Activated CD8-positive, alpha-beta T cell treated with anti-CD3 and anti-CD28 coated beads, Interleukin-2, amount 10 ng/mL, durations not matched to agents 7 days and 5 days (primary cell): ENCODE measurements at regions not wholly inside any gene's neighbourhood (a gene's known extent, or its start where the extent isn't known, plus 50 kb on each side); places are given as distances from the start of the nearest gene placed in this dataset.
"Not testable (repeated sequence)": the region's sequence is repeated elsewhere in the genome, so short reads cannot be mapped to it uniquely, and the experiment has no call there.

Experiments
- ATAC-seq: fragments of 150-1000 bp; cut with Tn5 transposase; one replicate; pipeline ENCODE4 v1.10.0; 2021; ENCODE audit warnings: moderate library complexity
- CTCF ChIA-PET: fragments of 350-600 bp; sonication (Branson Sonifier 250); formaldehyde crosslinking; loops from one replicate; lab custom pipeline; 2021; ENCODE audit warnings: antibody characterized with exemption; lab: Charles Lee
- POLR2A ChIA-PET: fragments of 350-600 bp; sonication (Branson Sonifier 250); formaldehyde crosslinking; loops from one replicate; lab custom pipeline; 2021; ENCODE audit warnings: antibody characterized with exemption; lab: Charles Lee
- DNase-seq: peaks from one replicate; pipeline ENCODE4 v3.0.0-alpha.2; 2020
- H3K27ac Mint-ChIP-seq: one replicate; pipeline ENCODE4 v1.8.0; 2021; ENCODE audit warnings: mild to moderate bottlenecking, mixed read lengths
- H3K27me3 Mint-ChIP-seq: one replicate; pipeline ENCODE4 v1.8.0; 2021; ENCODE audit warnings: low read depth, mixed read lengths
- H3K36me3 Mint-ChIP-seq: one replicate; pipeline ENCODE4 v1.8.0; 2021; ENCODE audit warnings: low read depth, mixed read lengths
- H3K4me1 Mint-ChIP-seq: one replicate; pipeline ENCODE4 v1.8.0; 2021; ENCODE audit warnings: low read depth, mixed read lengths
- H3K4me3 Mint-ChIP-seq: one replicate; pipeline ENCODE4 v1.8.0; 2021; ENCODE audit warnings: mild to moderate bottlenecking, mixed read lengths
- H3K9me3 Mint-ChIP-seq: one replicate; pipeline ENCODE4 v1.8.0; 2022; ENCODE audit warnings: mixed read lengths; ENCODE audit not compliant: insufficient read depth

DNA sequence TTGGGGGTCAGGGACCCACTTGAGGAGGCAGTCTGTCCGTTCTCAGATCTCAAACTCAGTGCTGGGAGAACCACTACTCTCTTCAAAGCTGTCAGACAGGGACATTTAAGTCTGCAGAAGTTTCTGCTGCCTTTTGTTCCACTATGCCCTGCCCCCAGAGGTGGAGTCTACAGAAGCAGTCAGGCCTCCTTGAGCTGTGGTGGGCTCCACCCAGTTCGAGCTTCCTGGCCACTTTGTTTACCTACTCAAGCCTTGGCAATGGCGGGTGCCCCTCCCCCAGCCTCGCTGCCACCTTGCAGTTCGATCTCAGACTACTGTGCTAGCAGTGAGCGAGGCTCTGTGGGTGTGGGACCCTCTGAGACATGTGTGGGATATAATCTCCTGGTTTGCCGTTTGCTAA, 122.7 kb downstream of the GPR65 start:
- H3K4me1 Mint-ChIP-seq, result peaks cover 15% of the 10 kb centered on the region
- H3K36me3 Mint-ChIP-seq, DNase-seq, H3K27ac Mint-ChIP-seq, ATAC-seq, POLR2A ChIA-PET, H3K4me3 Mint-ChIP-seq, CTCF ChIA-PET, H3K9me3 Mint-ChIP-seq: not testable (repeated sequence)
- peaks cover 11% of the 10 kb centered on the region for H3K27me3 Mint-ChIP-seq

DNA sequence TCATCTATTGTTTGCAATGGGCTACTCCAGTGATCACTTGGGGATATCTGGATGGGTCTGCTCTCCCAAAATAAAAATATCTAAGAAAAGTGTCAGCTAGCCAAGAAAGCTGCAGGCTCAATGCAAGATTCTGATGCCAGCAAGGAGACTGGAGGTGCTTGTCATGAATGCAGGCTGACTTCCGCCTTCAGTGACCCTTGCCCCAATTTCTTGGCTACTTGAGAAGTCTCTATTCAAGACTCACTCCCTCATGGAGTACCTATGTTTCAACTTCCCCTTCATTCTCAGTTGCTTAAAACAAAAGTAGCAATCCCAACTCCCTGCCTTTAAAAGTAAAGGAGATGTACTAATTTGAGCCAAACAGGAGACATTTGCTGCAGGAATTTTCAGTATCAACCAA, 123.9 kb downstream of the GPR65 start:
- Mint-ChIP-seq H3K9me3 (no peaks in the 10 kb centered on the region), H3K27me3 (peaks cover 15% of the 10 kb centered on the region), H3K4me1 (peaks cover 15% of the 10 kb centered on the region), H3K36me3 (peaks cover 1% of the 10 kb centered on the region), H3K27ac (no peak overlapping the region), H3K4me3 (no peak overlapping the region)
- POLR2A ChIA-PET, result no interaction called here
- CTCF ChIA-PET, result interaction anchor here (0.6 kb wide), 1 partner anchor 183 kb away, joined by 4 read pairs; no protein-coding TSS in a partner anchor
- DNase-seq (no peak), ATAC-seq (no peak)

DNA sequence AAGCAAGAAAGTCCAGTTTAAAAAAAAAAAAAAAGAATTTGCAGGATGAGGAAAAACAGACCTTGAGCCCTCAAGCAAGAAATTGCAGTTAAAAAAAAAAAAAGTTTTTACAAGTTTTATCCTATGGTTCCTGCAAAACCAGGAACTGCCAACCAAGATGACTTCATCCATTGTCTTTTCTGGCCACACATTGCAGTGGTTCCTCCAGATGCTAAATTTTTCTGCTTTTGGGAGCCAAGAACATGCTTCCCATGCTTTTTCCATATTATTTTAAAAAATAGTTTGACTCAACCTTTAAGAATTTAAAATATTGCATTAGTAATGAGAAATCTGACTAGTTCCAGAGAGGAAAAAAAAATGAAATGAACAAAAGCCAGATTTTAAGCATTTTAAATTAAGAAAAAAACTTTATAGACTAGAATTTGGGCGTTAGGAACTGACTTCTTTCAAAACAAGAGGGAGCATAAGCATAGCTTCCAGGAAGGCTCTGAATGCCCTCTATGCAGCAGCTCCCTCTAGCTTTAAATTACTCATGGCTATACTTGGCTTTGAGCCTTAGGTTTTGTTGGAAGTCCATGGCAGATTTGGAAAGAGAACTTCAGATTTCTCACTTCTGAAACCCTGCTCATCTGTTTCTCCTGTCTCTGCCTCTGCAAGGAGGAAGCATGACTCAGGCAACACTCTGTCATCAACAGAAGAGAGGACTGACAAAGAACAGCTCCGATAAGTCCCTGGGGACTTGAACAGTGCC, 124.5 kb downstream of the GPR65 start:
- no peak overlapping the region for H3K27ac Mint-ChIP-seq
- peaks cover 15% of the 10 kb centered on the region for H3K4me1 Mint-ChIP-seq
- peaks cover 16% of the 10 kb centered on the region for H3K27me3 Mint-ChIP-seq
- ChIA-PET CTCF (interaction anchor here (1.0 to 1.4 kb wide), 4 partner anchors 12 to 185 kb away, joined by 3 to 5 read pairs (median 4); no protein-coding TSS in a partner anchor), POLR2A (no interaction called here)
- no peaks in the 10 kb centered on the region for H3K9me3 Mint-ChIP-seq
- H3K36me3 Mint-ChIP-seq, result peaks cover 1% of the 10 kb centered on the region
- H3K4me3 Mint-ChIP-seq, result no peak overlapping the region
- peak; percentile 61 for ATAC-seq
- DNase-seq, result peak; percentile 23

DNA sequence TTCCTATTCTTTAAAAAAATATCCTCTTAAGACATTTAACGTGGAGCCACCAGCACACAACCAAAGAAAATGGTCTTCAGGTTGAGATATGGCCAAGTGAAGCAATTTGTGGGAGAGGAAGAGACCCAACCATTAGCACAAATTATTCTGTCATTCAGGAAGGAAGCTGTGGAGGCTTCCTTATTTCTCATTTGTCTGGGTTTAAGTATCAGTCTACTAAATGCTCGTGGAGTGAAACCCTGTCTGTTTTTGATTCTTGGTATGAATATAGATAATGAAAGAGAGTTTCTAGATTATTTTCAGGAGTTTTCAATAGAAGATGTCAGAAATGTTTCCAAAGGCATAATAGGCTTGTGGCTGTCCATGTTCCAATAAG, 125.1 kb downstream of the GPR65 start:
- ATAC-seq (no peak), DNase-seq (no peak)
- ChIA-PET POLR2A (no interaction called here), CTCF (interaction anchor here (1.0 to 1.4 kb wide), 4 partner anchors 12 to 186 kb away, joined by 3 to 5 read pairs (median 4); no protein-coding TSS in a partner anchor)
- Mint-ChIP-seq H3K27me3 (peaks cover 20% of the 10 kb centered on the region), H3K27ac (no peak overlapping the region), H3K4me3 (no peak overlapping the region), H3K4me1 (peaks cover 15% of the 10 kb centered on the region), H3K36me3 (peaks cover 1% of the 10 kb centered on the region), H3K9me3 (no peaks in the 10 kb centered on the region)
